Aorta (tissue), 5 donors: ENCODE measurements at regions not wholly inside any gene's neighbourhood (a gene's known extent, or its start where the extent isn't known, plus 50 kb on each side); places are given as distances from the start of the nearest gene placed in this dataset.
"Not testable (repeated sequence)": the region's sequence is repeated elsewhere in the genome, so short reads cannot be mapped to it uniquely, and the experiment has no call there.

ENCODE experiments used
- ATAC-seq: fragments of 200-7000 bp; cut with Tn5 transposase; one replicate; pipeline ENCODE4 v1.9.1; 2022; ENCODE audit warnings: moderate library complexity; ENCODE audit not compliant: low FRiP score
- DNase-seq, 2 donors: peaks; one replicate each; pipeline ENCODE4 v3.0.0-alpha.2; 2020
- H3K27ac ChIP-seq, 2 donors: one replicate each; pipeline ENCODE4 v1.5.1; 2013; ENCODE audit warnings: low read length in 2 of 2, mild to moderate bottlenecking in 2 of 2, moderate library complexity in 2 of 2, control low read depth in 1 of 2, inconsistent platforms in 1 of 2, low read depth in 1 of 2
- H3K27me3 ChIP-seq, 2 donors: one replicate each; pipeline ENCODE4 v1.6.1; 2013; ENCODE audit warnings: control low read depth in 1 of 2, low read length in 1 of 2, mild to moderate bottlenecking in 1 of 2, moderate library complexity in 1 of 2; ENCODE audit not compliant: insufficient read depth in 2 of 2, control insufficient read depth in 1 of 2
- H3K36me3 ChIP-seq, 2 donors: one replicate each; pipeline ENCODE4 v1.6.1; 2013; ENCODE audit warnings: control low read depth in 1 of 2, low read length in 1 of 2, mild to moderate bottlenecking in 1 of 2; ENCODE audit not compliant: insufficient read depth in 2 of 2, control insufficient read depth in 1 of 2
- H3K4me1 ChIP-seq, 2 donors: one replicate each; pipeline ENCODE4 v1.6.1; 2013; ENCODE audit warnings: low read length in 2 of 2, control low read depth in 1 of 2, mild to moderate bottlenecking in 1 of 2, moderate library complexity in 1 of 2; ENCODE audit not compliant: insufficient read depth in 2 of 2, control insufficient read depth in 1 of 2
- H3K4me3 ChIP-seq, 2 donors: one replicate each; pipeline ENCODE4 v1.5.1; 2013; ENCODE audit warnings: low read length in 2 of 2, control low read depth in 1 of 2, mild to moderate bottlenecking in 1 of 2
- H3K9me3 ChIP-seq: one replicate; pipeline ENCODE4 v1.6.1; 2013; ENCODE audit warnings: mild to moderate bottlenecking, low read length; ENCODE audit not compliant: control insufficient read depth
- WGBS, 2 donors: extraction: QIAGEN DNeasy Blood & Tissue Kit; methylation state at CpG; one replicate each; pipeline ENCODE4 v1.1.7; 2013; 5-methylcytosine and 5-hydroxymethylcytosine counted together
- intact Hi-C, 2 donors: fragments of 100-400 bp; cut with DNase I; formaldehyde crosslinking; loops; one replicate each; pipeline versions ENCODE4 v1.14.2 to v1.15.0; 2022
- donor health status: healthy with polysubstance abuse.
- donor health status: Bipolar disorder and iron deficiency.
- donor health status: DM: no; HTN: no; CAD: no.
- donor health status: DM: no; HTN: no; CAD: no.
- donor health status: DM: yes; HTN: yes; CAD: no.

DNA sequence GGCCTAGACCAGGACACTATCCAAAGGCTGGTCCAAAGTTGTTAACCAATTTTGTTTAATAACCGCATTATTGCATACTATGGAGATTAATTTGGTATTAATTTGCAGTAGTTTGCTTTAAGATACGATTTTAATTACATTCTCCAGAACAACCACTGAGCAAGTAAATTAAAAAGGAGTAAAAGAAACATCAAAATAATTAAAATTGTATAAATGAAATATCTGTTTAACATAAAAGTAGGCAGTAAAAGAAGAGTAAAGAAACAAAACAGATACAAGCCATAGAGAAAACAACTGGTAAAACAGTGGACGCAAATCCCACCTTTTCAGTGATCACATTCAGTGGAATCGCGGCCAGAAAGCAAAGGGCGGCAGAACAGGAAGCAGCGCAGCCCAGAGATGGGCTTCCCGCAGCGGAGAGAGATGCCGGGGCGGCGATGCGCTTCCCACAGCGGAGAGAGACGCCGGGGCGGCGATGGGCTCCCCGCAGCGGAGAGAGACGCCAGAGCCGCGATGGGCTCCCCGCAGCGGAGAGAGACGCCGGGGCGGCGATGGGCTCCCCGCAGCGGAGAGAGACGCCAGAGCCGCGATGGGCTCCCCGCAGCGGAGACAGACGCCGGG, 176.8 kb downstream of the RTP5 start:
- peaks cover 1% of the 10 kb centered on the region for H3K9me3 ChIP-seq
- H3K4me3 ChIP-seq = no peak overlapping the region
- no peak for ATAC-seq
- H3K27ac ChIP-seq = no peak overlapping the region
- 48 to 59% methylated on average over 20 to 38 of the region's 38 CpGs for WGBS, 2 donors
- H3K4me1 ChIP-seq = no peaks in the 10 kb centered on the region
- no peaks in the 10 kb centered on the region for H3K36me3 ChIP-seq
- peak in 1 of 2 donors; percentile 6 for DNase-seq
- no peaks in the 10 kb centered on the region for H3K27me3 ChIP-seq
- intact Hi-C loops = no loop called here

GRCh38 chr2:242047963-242048362, 178.4 kb downstream of the RTP5 start:
- H3K4me1 ChIP-seq = no peaks in the 10 kb centered on the region
- H3K9me3 ChIP-seq = peaks cover 1% of the 10 kb centered on the region
- DNase-seq = no peak
- intact Hi-C loops = no loop called here
- no peaks in the 10 kb centered on the region for H3K27me3 ChIP-seq
- H3K36me3 ChIP-seq = no peaks in the 10 kb centered on the region
- 88 to 91% methylated on average over 12 of the region's 12 CpGs for WGBS, 2 donors
- no peak for ATAC-seq
- no peak overlapping the region for H3K4me3 ChIP-seq
- no peak overlapping the region for H3K27ac ChIP-seq

- intact Hi-C loops = no loop called here
- Histone ChIP-seq H3K36me3 (no peaks in the 10 kb centered on the region), H3K4me3 (no peak overlapping the region), H3K4me1 (no peaks in the 10 kb centered on the region), H3K27me3 (no peaks in the 10 kb centered on the region), H3K27ac (no peak overlapping the region), H3K9me3 (peaks cover 1% of the 10 kb centered on the region)
- no peak for ATAC-seq
- WGBS, 2 donors = 87% methylated on average over 2 of the region's 2 CpGs
- DNase-seq = no peak
Measured at GRCh38 chr2:242048479-242048878, 178.9 kb downstream of the RTP5 start.

DNA sequence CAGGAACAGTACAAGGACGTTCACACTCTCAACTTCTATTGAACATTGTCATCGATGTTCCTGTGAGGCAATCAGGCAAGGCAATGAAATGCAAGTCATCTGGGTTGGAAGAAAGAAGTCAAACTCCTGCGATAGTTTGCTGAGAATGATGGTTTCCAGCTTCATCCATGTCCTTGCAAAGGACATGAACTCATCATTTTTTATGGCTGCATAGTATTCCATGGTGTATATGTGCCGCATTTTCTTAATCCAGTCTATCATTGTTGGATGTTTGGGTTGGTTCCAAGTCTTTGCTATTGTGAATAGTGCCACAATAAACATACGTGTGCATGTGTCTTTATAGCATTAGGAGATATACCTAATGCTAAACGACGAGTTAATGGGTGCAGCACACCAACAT, 180.0 kb downstream of the RTP5 start:
- ATAC-seq, H3K4me1 ChIP-seq, H3K27me3 ChIP-seq, H3K36me3 ChIP-seq, H3K4me3 ChIP-seq, DNase-seq, H3K9me3 ChIP-seq, intact Hi-C loops, H3K27ac ChIP-seq: not testable (repeated sequence)
- 91 to 93% methylated on average over 7 of the region's 7 CpGs for WGBS, 2 donors

DNA sequence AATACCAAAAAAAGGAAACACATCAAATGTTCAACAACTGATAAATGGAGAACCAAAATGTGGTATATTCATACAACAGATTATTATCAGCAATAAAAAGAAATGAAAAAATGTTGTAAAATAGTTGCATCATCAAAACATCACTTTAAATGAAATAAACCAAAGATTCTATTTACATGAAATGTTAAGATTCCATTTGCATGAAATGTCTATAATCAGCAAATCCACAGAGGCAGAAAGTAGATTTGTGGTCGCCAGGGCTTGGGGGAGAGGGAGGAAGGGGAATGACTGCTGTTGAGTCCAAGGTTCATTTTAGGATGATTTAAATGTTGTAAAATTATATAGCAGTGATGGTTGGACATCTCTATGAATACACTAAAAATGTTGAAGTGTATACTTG, 181.9 kb downstream of the RTP5 start:
- ATAC-seq (no peak), DNase-seq (no peak)
- no peaks in the 10 kb centered on the region for H3K27me3 ChIP-seq
- WGBS, 2 donors = 35 to 38% methylated on average over 1 of the region's 1 CpG
- H3K36me3 ChIP-seq = no peaks in the 10 kb centered on the region
- intact Hi-C loops = no loop called here
- no peak overlapping the region for H3K4me3 ChIP-seq
- H3K9me3 ChIP-seq = peaks cover 1% of the 10 kb centered on the region
- no peak overlapping the region for H3K27ac ChIP-seq
- no peaks in the 10 kb centered on the region for H3K4me1 ChIP-seq

DNA sequence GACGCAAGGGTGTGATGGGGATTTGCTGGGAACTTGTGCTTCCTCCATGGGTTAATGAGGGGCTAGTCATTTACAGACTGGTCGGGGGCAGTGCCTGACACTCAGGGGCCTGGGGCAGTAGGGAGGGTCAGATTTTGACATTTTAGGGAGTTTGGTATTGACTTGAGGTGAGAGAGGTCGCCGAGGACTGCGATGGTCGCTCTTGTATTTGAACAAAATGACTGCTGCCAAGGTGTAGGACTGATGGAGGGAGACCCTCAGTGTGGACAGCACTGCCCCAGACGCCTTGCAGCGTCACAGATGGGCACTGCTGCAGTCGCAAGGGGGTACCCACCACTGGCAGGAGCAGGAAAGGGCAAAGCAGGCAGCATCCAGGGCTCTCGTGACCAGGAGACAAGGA, 182.9 kb downstream of the RTP5 start:
- Histone ChIP-seq H3K9me3 (peaks cover 1% of the 10 kb centered on the region), H3K27ac (no peak overlapping the region), H3K27me3 (no peaks in the 10 kb centered on the region), H3K4me1 (no peaks in the 10 kb centered on the region), H3K36me3 (no peaks in the 10 kb centered on the region), H3K4me3 (no peak overlapping the region)
- peak in 1 of 2 donors; percentile 5 for DNase-seq
- intact Hi-C loops = no loop called here
- 74 to 79% methylated on average over 10 of the region's 10 CpGs for WGBS, 2 donors
- ATAC-seq = no peak

GRCh38 chr2:242053921-242054320, 184.4 kb downstream of the RTP5 start:
- ATAC-seq (no peak), DNase-seq (peak in 1 of 2 donors; percentile 20)
- intact Hi-C loops = no loop called here
- no peak overlapping the region for H3K27ac ChIP-seq
- H3K9me3 ChIP-seq = peaks cover 1% of the 10 kb centered on the region
- H3K36me3 ChIP-seq = no peaks in the 10 kb centered on the region
- 78 to 79% methylated on average over 12 of the region's 12 CpGs for WGBS, 2 donors
- H3K4me3 ChIP-seq = no peak overlapping the region
- no peaks in the 10 kb centered on the region for H3K27me3 ChIP-seq
- no peaks in the 10 kb centered on the region for H3K4me1 ChIP-seq

- H3K36me3 ChIP-seq = no peaks in the 10 kb centered on the region
- H3K27ac ChIP-seq = no peak overlapping the region
- peaks cover under 1% of the 10 kb centered on the region for H3K9me3 ChIP-seq
- intact Hi-C loops = no loop called here
- no peaks in the 10 kb centered on the region for H3K27me3 ChIP-seq
- DNase-seq (peak in 1 of 2 donors; percentile 9), ATAC-seq (no peak)
- H3K4me1 ChIP-seq = no peaks in the 10 kb centered on the region
- H3K4me3 ChIP-seq = no peak overlapping the region
- WGBS, 2 donors = 82 to 87% methylated on average over 6 of the region's 6 CpGs
Measured at GRCh38 chr2:242054406-242054805, 184.9 kb downstream of the RTP5 start.

- peak in 1 of 2 donors; percentile 16 for DNase-seq
Measured at GRCh38 chr2:242054881-242055801, 185.6 kb downstream of the RTP5 start.

More at GRCh38 chr2:242054881-242055801, 185.6 kb downstream of the RTP5 start:
- ATAC-seq = peak; percentile 26
- 81 to 82% methylated on average over 36 to 39 of the region's 39 CpGs for WGBS, 2 donors
- H3K36me3 ChIP-seq = no peaks in the 10 kb centered on the region
- H3K4me3 ChIP-seq = no peak overlapping the region
- intact Hi-C loops = no loop called here
- no peak overlapping the region for H3K27ac ChIP-seq
- no peaks in the 10 kb centered on the region for H3K4me1 ChIP-seq
- no peaks in the 10 kb centered on the region for H3K27me3 ChIP-seq
- H3K9me3 ChIP-seq = peaks cover under 1% of the 10 kb centered on the region
